ENCODE measurements at regions not wholly inside any gene's neighbourhood (a gene's known extent, or its start where the extent isn't known, plus 50 kb on each side); places are given as distances from the start of the nearest gene placed in this dataset.

DNA sequence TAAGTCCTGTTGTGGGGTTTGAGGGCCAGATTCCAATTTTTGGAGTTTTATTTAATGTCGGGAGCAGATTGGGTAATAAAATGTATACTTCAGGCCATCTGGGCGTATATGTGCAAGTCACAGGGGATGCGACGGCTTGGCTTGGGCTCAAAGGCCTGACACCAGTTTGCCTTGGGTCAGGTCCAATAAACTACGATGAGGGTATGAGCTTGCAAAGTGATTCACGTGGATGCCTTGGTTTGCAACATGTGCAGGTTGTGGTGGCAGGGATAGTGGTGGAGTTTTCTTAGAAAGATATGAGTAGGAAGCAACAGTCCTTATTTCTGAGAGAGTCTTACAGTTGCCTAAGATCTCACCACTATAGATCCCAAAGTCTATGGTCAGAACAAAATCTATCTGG, 157.0 kb upstream of the CDH11 start:
- 69 to 85% (median 83%) methylated on average over 6 of the region's 6 CpGs for WGBS, 5 donors
- no peaks in the 10 kb centered on the region for H3K9me3 ChIP-seq
- DNase-seq = no peak
- no peaks in the 10 kb centered on the region for H3K27me3 ChIP-seq
- no peaks in the 10 kb centered on the region for H3K4me1 ChIP-seq
- H3K4me3 ChIP-seq = no peak overlapping the region
- TF ChIP-seq POLR2A (IDR thresholded peaks at IDR 0.05) (no peak), POLR2AphosphoS5 (IDR thresholded peaks at IDR 0.05) (no peak), EP300 (IDR thresholded peaks at IDR 0.05) (no peak), CTCF (IDR thresholded peaks at IDR 0.05) (no peak)
- H3K27ac ChIP-seq = no peak overlapping the region
- no peaks in the 10 kb centered on the region for H3K36me3 ChIP-seq
- intact Hi-C loops (cut with DNase I; ENCODE audit: low total_unique reads) = no loop called here

DNA sequence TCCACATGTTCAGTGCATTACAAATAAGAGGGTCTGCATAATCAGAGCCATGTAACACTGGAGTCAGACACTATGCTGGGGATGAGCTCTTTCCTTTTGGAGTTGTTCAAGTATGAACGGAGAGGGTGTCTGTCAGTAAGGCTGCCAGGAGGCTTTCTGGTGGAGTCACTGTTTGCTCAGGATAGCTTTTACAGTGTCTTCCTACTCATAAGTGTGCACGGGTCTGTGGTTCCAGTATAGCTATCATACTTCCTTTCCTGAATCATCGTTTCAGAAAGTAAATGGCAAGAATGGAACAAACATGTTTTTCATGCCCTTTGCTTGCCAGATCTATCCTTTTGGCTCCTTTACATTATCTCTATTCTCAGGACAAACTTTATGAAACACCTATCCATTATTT, 152.7 kb upstream of the CDH11 start:
- no peak overlapping the region for H3K4me3 ChIP-seq
- no peaks in the 10 kb centered on the region for H3K36me3 ChIP-seq
- intact Hi-C loops (cut with DNase I; ENCODE audit: low total_unique reads) = no loop called here
- H3K27me3 ChIP-seq = no peaks in the 10 kb centered on the region
- DNase-seq = no peak
- H3K9me3 ChIP-seq = no peaks in the 10 kb centered on the region
- no peak overlapping the region for H3K27ac ChIP-seq
- no peaks in the 10 kb centered on the region for H3K4me1 ChIP-seq
- WGBS, 5 donors = 76 to 90% (median 85%) methylated on average over 3 of the region's 3 CpGs
- no peak for TF ChIP-seq POLR2AphosphoS5 (IDR thresholded peaks at IDR 0.05)
- TF ChIP-seq POLR2A (IDR thresholded peaks at IDR 0.05) = no peak
- TF ChIP-seq EP300 (IDR thresholded peaks at IDR 0.05) = no peak
- no peak for TF ChIP-seq CTCF (IDR thresholded peaks at IDR 0.05)

DNA sequence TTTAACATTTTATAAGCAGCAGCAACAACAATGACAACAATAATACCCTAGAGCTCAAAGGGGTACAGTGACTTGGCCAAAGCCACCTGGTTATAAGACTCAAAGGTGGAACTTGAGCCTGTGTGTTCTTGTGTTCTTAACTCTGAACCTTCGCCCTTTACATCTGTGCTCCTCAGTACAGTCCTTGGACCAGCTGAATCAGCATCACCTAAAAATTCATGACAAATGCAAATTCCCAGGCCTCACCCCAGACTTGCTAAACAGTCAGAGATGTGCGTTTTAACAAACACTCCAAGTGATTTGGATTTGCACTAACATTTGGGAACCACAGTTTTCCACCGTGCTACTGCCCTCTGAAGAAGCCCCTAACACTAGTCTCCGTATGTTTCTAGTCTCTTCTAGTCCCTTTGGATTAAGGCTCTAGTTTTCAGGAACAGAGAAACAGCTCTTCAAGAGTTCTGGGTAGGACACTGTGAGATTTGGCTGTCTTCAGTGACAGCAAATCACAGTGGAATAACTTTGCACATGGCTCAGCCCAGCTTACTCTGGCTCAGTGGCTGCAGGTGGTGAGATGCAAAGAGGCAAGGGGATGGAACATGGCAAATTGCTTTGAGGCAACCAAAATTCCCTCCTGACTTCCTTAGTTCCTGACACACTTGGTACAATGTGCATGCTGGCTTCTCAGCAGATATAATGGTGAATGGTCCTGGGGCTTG, 151.0 kb upstream of the CDH11 start:
- WGBS, 5 donors = 90 to 96% (median 92%) methylated on average over 4 of the region's 4 CpGs
- intact Hi-C loops (cut with DNase I; ENCODE audit: low total_unique reads) = no loop called here

GRCh38 chr16:65271996-65272395, 150.1 kb upstream of the CDH11 start:
- H3K4me3 ChIP-seq = no peak overlapping the region
- no peak for TF ChIP-seq POLR2AphosphoS5 (IDR thresholded peaks at IDR 0.05)
- TF ChIP-seq EP300 (IDR thresholded peaks at IDR 0.05) = no peak
- TF ChIP-seq CTCF (IDR thresholded peaks at IDR 0.05) = no peak
- TF ChIP-seq POLR2A (IDR thresholded peaks at IDR 0.05) = no peak
- no peaks in the 10 kb centered on the region for H3K36me3 ChIP-seq
- WGBS, 5 donors = 0 to 58% (median 0%) methylated on average over 1 of the region's 1 CpG
- no peaks in the 10 kb centered on the region for H3K27me3 ChIP-seq
- intact Hi-C loops (cut with DNase I; ENCODE audit: low total_unique reads) = no loop called here
- no peak for DNase-seq
- H3K4me1 ChIP-seq = no peaks in the 10 kb centered on the region
- H3K9me3 ChIP-seq = no peaks in the 10 kb centered on the region
- no peak overlapping the region for H3K27ac ChIP-seq

More for the DNA sequence above, 151.0 kb upstream of the CDH11 start:
- no peaks in the 10 kb centered on the region for H3K4me1 ChIP-seq
- no peak for DNase-seq
- no peak overlapping the region for H3K27ac ChIP-seq
- H3K4me3 ChIP-seq = no peak overlapping the region
- H3K27me3 ChIP-seq = no peaks in the 10 kb centered on the region
- H3K36me3 ChIP-seq = no peaks in the 10 kb centered on the region
- H3K9me3 ChIP-seq = no peaks in the 10 kb centered on the region
- no peak for TF ChIP-seq POLR2AphosphoS5 (IDR thresholded peaks at IDR 0.05)
- no peak for TF ChIP-seq POLR2A (IDR thresholded peaks at IDR 0.05)
- no peak for TF ChIP-seq CTCF (IDR thresholded peaks at IDR 0.05)
